ENCODE measurements at regions not wholly inside any gene's neighbourhood (a gene's known extent, or its start where the extent isn't known, plus 50 kb on each side); places are given as distances from the start of the nearest gene placed in this dataset.

GRCh38 chrX:46327566-46328115 is 217.6 kb downstream of the ZNF674 start (continued):
- TF ChIP-seq ZHX1 (CRISPR knock-in tag; IDR thresholded peaks at IDR 0.05; ENCODE audit: low read depth) (no peak), ZSCAN25 (CRISPR knock-in tag; IDR thresholded peaks at IDR 0.05) (no peak), KMT2A (CRISPR knock-in tag; IDR thresholded peaks at IDR 0.05) (no peak), NFKB2 (CRISPR knock-in tag; IDR thresholded peaks at IDR 0.05; ENCODE audit: borderline replicate concordance) (no peak), SIN3A (IDR thresholded peaks at IDR 0.05; ENCODE audit: borderline replicate concordance, low read depth, low read length) (no peak), MBD4 (IDR thresholded peaks at IDR 0.05; ENCODE audit: borderline replicate concordance, low read length) (0 out of 2 replicates have a peak, but pooled peaks have one; percentile 63), NFIB (CRISPR knock-in tag; IDR thresholded peaks at IDR 0.05; ENCODE audit: borderline replicate concordance) (no peak), ATRX (CRISPR knock-in tag; IDR thresholded peaks at IDR 0.05; ENCODE audit: borderline replicate concordance) (no peak), SP5 (CRISPR knock-in tag; IDR thresholded peaks at IDR 0.05; ENCODE audit: borderline replicate concordance, low read depth) (peak; percentile 61), FOXK1 (CRISPR knock-in tag; IDR thresholded peaks at IDR 0.05; ENCODE audit: borderline replicate concordance, low read depth) (peak; percentile 36; the same call in 1 of the 2 replicates), KLF15 (CRISPR knock-in tag; IDR thresholded peaks at IDR 0.05; ENCODE audit: borderline replicate concordance) (no peak), ZNF30 (CRISPR knock-in tag; IDR thresholded peaks at IDR 0.05) (no peak), ZC3H13 (CRISPR knock-in tag; IDR thresholded peaks at IDR 0.05) (no peak), MBNL3 (CRISPR knock-in tag; conservative IDR thresholded peaks at IDR 0.05) (no peak), ZMYM4 (CRISPR knock-in tag; IDR thresholded peaks at IDR 0.05) (peak; percentile 58; the same call in 1 of the 2 replicates), UBTF (CRISPR knock-in tag; IDR thresholded peaks at IDR 0.05) (no peak), ZNF414 (CRISPR knock-in tag; IDR thresholded peaks at IDR 0.05) (no peak), NFAT5 (CRISPR knock-in tag; IDR thresholded peaks at IDR 0.05) (no peak), ZNF235 (CRISPR knock-in tag; IDR thresholded peaks at IDR 0.05; ENCODE audit: borderline replicate concordance) (no peak)
